GM18858 (cell line): ENCODE measurements at regions not wholly inside any gene's neighbourhood (a gene's known extent, or its start where the extent isn't known, plus 50 kb on each side); places are given as distances from the start of the nearest gene placed in this dataset.
"Not testable (repeated sequence)": the region's sequence is repeated elsewhere in the genome, so short reads cannot be mapped to it uniquely, and the experiment has no call there.

ENCODE experiments used
- ATAC-seq: cut with Tn5 transposase; IDR thresholded peaks from one replicate; pipeline ENCODE4 v1.9.1; 2021; ENCODE audit not compliant: unreplicated experiment

DNA sequence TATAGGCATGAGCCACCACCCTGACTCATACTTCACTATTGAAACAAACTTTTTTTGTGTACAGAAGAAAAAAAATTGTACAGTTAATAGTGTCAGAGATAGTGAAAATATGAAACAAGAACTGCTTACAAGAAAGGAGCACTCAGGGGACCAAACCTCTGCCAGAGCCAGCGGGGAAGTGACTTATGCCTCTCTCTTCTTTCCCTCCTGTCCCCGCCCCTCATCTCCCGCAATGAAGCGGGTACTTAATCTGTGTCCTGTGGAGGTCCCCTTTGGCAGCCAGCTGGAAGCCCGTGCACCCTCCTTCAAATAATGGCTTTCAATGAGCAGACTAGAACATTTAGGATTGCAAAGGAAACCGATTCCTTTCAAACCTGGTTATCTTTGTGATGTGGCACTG lies 51.5 kb downstream of the PPIAL4A start:
- ATAC-seq: not testable (repeated sequence)

DNA sequence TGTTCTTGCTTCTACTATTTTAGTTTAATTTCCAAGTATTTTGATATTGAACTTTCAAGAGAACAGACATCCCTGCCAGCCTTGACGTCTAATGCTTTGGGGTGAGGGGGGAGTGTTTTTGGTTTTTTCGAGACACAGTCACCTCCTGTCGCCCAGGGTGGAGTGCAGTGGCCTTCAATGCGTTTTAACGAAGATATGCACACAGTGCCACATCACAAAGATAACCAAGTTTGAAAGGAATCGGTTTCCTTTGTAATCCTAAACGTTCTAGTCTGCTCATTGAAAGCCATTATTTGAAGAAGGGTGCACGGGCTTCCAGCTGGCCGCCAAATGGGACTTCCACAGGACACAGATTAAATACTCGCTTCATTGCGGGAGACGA lies 52.3 kb downstream of the PPIAL4A start:
- not testable (repeated sequence) for ATAC-seq

- peak; percentile 71 for ATAC-seq
Observed at GRCh38 chr1:120942218-120942944, 52.8 kb downstream of the PPIAL4A start.

DNA sequence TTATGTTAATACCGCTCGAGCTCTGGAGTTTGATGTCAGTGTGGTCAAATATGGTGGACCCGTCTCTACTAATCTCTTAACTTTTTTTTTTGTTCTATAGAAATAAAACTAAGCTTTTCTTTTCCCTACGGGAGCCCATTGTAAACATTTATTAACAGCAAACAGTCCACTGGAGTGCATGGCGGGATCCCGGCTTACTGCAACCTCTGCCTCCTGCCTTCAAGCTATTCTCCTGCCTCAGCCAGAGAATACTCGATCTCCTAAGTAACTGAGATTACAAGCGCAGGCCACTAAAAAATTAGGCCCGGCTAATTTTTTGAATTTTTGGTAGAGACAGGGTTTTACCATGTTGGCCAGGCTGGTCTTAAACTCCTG lies 53.4 kb downstream of the PPIAL4A start:
- not testable (repeated sequence) for ATAC-seq

DNA sequence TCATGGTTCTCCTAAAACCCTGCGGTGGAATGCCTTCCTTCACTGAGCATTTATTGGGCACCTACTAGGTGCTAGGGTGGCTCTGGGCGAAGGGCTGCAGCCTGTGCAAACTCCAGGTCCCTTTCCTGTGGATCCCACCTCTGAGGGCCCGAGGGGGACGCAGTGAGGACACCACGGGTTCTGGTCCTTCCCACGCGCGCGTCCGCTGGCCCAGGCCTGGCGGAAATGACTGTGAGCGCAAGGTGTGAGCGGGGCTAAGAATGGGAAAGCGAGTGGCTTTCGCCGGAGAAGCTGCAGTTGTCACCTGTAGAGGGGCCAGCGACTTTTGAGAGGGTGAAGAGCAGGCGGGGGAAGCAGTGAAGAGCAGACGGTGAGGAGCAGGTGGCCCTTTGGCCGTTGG lies 55.1 kb downstream of the PPIAL4A start:
- ATAC-seq: not testable (repeated sequence)

GRCh38 chr1:120945122-120945521 lies 55.6 kb downstream of the PPIAL4A start:
- ATAC-seq: not testable (repeated sequence)

GRCh38 chr1:120947114-120947513 lies 57.5 kb downstream of the PPIAL4A start:
- ATAC-seq: not testable (repeated sequence)

GRCh38 chr1:120949724-120950123 lies 60.2 kb downstream of the PPIAL4A start:
- ATAC-seq: not testable (repeated sequence)

DNA sequence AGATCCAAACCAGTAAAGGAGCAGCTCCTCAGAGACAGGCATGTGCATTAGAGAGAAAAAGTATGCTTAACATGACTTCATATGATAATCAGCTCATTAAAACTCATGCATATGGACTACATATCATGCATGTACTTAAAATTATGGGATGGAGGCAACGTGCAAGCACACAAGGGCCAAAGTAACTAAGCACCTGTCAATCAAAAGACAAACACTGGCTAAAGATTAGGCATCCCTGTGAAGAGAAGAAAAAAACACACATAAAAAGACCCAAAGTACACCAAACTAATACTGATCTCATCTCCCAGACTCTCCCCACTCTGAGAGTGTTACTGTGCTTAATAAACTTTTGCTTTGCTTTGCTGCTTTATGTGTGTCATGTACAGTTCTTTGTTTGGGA lies 61.1 kb downstream of the PPIAL4A start:
- ATAC-seq: not testable (repeated sequence)

- ATAC-seq: not testable (repeated sequence)
Observed at GRCh38 chr1:120951100-120951499, 61.5 kb downstream of the PPIAL4A start.

DNA sequence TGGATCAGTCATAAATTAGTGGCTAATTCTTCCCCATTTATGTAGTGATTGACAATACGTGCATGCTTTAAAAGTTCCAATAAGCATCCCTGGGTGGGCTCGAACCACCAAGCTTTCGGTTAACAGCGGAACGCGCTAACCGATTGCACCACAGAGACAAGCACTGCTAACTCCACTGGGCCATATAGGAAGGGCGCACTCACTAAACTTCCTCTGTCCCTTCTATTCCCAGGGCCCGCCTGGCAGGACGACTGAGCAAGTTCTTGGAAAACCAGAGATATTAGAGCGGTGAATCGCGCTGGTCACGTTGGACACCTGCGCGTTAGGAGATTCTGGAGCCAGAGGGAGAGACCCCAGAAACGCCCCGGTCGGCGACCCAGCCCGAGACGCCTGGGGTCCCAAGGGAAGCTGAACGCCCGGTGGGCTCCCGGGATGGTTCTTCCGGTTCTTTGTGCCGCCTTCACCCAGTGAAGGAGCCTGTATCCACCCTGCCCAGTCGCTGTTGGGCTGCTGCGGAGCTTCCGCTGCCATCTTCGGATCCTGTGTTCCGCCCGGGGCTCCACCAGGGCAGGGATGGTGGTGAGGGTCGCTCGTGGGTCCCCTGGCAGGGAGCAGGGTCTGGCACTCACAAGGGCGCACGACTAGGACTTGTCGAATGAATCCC lies 62.8 kb downstream of the PPIAL4A start:
- ATAC-seq: not testable (repeated sequence)

DNA sequence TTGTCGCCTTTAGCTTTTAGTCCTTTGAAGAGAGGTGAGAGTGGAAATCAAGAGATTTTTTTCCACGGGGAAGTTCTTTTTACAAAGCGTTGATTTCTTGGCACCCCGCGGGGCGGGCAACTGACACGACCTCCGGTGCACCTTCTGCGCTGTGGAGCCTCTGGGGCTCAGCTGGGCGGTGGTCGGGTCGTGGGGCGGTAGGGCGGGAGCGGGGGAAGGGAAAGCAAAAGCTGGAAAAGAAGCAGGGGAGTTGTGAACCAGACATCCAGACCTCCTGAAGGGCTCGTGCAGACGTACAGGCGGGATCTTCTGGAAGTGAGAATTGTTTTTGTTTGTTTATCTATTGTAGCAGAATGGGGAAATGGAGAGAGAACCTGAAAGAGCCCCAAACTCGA lies 63.3 kb downstream of the PPIAL4A start:
- ATAC-seq: not testable (repeated sequence)

DNA sequence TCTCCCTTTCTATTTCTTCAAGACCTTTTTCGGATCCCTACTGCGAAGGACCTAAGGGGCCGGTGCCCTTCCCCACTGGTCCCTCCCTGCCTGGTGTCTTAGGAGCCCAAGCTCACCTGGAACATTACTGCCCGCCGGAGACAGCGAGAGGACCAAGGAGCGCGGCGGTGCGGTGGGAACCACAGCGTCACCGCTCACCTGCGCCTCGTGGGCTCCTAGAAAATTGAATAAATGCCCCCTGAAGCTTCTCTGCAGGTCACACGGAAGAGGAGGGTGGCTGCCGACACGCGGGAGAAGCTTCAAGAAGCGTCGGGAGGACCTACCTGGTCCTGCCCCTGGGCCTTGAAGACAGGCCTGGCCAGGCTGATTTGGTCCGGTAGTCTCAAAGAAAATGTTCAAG lies 65.2 kb downstream of the PPIAL4A start:
- ATAC-seq: no peak

DNA sequence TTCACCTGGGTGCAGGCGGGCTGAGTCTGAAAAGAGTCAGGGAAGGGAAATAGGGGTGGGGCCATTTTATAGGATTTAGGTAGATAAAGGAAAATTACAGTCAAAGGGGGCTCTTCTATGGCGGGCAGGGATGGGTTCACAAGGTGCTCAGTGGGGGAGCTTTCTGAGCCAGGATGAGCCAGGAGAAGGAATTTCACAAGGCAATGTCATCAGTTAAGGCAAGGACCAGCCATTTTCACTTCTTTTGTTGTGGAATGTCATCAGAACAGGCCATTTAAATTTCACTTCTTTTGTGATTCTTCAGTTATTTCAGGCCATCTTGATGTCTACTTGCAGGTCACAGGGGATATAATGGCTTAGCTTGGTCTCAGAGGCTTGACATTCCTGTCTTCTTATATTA lies 66.4 kb downstream of the PPIAL4A start:
- ATAC-seq: not testable (repeated sequence)

DNA sequence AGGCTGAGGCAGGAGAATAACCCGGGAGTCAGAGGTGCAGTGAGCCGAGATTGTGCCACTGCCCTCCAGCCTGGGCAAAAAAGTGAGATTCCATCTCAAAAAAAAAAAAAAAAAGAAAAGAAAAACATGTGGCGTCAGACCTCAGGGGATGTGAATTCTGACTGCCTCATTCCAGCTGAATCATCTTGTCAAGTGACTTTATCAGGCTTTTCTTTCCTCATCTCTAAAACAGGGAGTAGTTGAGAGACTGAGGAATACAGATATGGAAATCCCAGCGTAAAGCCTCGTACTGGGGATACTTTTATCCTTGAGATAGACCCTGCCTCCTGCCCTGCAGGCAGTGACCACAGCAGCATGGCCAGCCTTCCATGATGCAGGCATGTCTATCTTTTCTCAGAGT lies 76.4 kb downstream of the PPIAL4A start:
- ATAC-seq: not testable (repeated sequence)

DNA sequence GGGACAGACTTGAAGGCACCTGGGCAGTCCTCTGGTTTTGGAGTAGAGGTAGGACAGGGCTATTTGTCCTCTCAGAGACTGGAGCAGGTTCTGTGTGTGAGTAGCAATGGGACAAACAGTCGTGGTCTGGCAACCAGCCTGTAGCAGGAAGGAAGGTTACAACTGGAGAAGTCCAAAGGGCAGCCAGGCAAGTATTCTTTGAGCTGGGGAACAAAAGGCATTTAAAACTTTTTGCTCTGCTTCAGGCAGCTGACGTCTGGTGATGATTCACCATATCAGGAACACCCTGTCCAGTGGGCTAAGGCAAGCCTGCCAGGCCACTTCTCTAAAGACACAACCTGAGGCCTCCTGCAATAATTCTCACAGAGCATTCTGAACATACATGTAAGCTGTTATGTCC lies 83.3 kb downstream of the PPIAL4A start:
- ATAC-seq: not testable (repeated sequence)

DNA sequence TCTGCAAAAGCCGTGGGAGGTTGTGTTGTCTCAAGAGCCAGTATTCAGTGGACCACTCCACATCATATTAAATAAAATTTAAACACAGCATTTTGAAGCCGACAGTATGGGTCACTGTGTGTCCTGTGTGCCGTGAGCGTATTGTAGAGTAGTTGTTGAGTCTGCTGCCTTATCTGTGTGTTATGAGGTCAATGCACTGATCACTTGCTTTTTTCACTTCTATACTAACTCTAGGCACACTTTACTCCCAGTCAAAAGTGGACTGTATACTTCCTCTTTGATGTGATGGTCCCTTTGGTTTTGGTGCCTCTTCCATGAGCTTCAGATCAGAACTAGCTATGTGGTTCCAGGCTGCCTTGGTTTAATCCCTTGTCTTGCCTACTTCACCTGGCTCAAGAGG lies 84.3 kb downstream of the PPIAL4A start:
- ATAC-seq: not testable (repeated sequence)

DNA sequence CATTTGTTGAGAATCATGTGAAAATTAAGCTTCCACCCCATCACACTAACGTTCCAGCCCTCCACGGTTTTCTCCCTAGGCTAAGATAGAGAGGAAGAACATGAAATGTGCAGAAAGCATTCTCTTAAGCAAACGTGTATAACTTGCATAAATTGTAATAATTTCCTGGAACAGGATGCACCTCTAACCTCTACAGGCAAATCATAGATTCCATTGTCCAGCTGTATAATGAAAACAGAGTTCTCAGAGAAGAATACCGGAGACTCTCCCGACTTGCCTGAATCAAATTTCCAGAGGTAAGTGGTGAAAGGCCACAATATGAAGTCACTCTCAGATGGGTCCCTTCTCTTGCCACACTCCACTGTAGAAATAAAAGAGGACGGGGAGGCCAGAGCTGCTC lies 87.7 kb downstream of the PPIAL4A start:
- not testable (repeated sequence) for ATAC-seq

DNA sequence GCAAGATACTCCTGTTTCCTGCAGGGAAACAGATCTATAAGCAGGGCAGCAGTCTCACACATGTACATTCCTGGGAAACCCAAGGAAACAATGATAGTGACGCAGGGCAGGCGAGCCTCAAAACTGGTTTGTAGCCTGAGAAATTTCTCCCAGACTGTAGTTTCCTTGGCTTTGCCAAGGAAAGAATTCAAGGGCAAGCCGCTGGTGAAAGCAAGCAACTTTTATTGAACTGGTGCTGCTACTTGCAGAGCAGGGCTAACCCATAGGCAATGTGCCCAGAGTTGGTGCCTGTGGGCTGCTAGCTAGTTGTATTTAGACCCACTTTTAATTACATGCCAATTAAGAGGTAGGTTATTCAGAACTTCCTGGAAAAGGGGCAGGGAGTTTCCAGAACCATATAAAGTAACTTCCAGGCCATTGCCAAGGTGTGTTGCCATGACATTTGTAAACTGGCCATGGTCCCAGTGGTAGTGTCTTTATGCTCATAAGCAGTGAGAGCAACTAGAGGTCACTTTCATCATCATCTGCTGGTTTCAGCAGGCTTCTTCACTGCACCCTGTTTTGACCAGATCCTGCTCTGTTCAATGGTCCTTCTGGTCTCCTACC lies 92.0 kb downstream of the PPIAL4A start:
- not testable (repeated sequence) for ATAC-seq

GRCh38 chr1:120994614-120995013 lies 105.0 kb downstream of the PPIAL4A start:
- not testable (repeated sequence) for ATAC-seq

DNA sequence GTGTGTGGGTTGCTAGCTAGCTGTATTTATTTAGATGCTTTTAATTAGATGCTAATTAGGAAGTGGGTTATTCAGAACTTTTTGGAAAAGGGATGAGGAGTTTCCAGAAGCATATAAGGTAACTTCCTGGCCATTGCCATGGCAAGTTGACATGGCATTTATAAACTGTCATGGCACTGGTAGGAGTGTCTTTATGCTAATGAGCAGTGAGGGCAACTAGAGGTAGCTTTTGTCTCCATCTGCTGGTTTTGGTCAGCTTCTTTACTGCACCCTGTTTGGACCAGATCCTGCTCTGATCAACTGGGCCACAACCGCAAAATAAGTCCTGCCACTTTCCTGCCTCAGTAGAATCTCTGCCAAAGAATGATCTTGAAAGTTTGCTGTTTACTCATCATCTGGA lies 105.5 kb downstream of the PPIAL4A start:
- ATAC-seq: not testable (repeated sequence)

DNA sequence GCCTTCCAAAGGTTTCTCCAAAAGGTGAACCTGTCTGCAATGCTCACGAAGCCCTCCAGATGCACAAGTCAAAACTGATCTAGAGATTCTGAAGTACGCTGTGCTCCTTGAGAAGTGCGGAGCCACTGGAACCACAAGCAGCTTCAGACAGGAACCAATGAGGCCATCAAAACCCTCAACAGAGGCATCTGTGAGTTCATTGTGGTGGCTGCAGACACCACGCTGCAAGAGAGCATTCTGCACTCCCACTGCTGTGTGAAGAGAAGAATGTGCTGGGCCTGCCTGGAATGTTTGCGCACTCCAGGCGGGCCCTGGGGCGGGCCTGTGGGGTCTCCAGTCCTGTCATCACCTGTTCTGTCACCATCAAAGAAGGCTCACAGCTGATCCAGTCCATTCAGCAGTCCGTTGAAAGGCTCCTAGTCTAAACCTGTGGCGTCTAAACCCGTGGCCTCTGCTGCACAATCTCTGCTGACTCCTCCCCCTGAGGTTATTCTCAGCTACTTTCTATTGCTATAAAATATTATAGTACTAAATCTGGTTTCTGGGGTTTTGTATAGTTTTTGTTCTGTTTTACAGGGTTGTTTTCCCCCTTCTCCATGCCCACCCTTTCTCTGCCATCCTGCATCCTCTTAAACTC lies 111.6 kb downstream of the PPIAL4A start:
- not testable (repeated sequence) for ATAC-seq
